GM18858 (cell line): ENCODE measurements at regions not wholly inside any gene's neighbourhood (a gene's known extent, or its start where the extent isn't known, plus 50 kb on each side); places are given as distances from the start of the nearest gene placed in this dataset.
A peak's percentile ranks its signal among the peaks of the same experiment; 100 is the strongest.
"Not testable (repeated sequence)": the region's sequence is repeated elsewhere in the genome, so short reads cannot be mapped to it uniquely, and the experiment has no call there.

Experiments used
- ATAC-seq: cut with Tn5 transposase; IDR thresholded peaks from one replicate; pipeline ENCODE4 v1.9.1; 2021; ENCODE audit not compliant: unreplicated experiment

DNA sequence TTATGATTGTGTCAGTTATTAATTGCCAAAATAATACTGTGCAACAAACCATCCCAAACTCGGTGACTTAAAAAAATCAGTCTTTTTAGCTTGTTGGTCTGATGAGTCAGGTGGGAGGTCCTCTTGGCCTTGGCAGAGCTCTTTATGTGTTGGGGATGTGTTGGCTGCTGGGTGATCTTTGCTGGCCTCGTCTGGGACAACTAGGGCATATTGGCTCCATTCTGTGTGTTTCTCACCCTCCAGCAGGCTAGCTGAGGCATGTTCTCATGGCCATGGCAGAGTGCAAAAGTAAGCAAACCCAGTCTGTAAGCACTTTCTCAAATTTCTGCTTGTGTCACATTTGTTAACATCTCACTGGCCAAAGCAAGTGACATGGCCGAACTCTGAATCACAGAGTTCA lies 251.6 kb downstream of the RPLP1 start:
- no peak for ATAC-seq

DNA sequence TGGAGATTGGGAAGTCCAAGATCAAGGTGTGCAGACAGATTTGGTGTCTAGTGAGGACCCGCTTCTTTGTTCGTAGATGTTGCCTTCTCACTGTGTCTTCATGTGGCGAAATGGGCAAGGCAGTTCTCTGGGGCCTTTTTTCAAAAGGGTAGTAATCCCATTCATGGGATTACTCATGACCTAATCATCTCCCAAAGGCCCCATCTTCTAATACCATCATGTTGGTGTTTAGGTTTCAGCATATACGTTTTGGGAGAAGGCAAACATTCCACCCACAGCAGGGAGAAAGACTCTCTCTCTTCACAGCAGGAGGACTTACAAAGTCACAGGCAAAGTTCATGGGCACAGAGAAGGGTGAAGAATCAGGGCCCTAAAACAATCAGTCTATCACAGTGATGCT lies 252.1 kb downstream of the RPLP1 start:
- no peak for ATAC-seq

DNA sequence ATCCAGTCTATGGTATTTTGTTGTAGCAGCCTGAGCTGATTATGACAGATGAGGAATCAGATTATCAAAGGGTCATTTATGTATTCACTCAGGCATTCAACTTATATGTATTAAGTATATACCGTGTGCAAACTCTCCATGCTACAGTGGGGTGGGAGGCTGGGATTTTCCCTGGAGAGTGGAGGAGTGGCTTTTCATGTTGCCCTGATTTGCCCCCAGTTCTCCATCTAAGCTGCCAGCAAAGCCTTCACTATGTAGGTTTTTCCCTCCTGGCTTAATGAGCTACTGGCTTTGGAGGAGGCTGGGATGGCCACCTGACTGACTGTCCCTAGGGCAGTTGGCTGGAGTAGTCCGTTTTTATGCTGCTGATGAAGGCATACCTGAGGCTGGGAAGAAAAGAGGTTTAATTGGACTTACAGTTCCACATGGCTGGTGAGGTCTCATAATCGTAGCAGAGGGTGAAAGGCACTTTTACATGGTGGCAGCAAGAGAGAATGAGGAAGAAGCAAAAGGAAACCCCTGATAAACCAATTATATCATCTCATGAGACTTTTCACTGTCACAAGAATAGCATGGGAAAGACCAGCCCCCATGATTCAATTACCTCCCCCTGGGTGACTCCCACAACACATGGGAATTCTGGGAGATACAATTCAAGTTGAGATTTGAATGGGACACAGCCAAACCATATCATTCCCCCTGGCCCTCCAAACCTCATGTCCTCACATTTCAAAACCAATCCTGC lies 253.9 kb downstream of the RPLP1 start:
- ATAC-seq, result no peak

DNA sequence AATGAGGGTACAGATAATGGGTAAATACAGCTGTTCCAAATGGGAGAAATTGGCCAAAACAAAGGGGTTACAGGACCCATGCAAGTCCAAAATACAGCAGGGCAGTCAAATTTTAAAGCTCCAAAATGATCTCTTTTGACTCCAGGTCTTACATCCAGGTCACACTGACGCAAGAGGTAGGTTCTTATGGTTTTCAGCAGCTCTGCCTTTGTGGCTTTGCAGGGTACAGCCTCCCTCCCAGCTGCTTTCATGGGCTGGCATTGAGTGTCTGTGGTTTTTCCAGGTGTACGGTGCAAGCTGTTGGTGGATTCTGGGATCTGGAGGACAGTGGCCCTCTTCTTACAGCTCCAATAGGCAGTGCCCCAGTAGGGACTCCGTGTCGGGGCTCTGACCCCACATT lies 254.6 kb downstream of the RPLP1 start:
- not testable (repeated sequence) for ATAC-seq

DNA sequence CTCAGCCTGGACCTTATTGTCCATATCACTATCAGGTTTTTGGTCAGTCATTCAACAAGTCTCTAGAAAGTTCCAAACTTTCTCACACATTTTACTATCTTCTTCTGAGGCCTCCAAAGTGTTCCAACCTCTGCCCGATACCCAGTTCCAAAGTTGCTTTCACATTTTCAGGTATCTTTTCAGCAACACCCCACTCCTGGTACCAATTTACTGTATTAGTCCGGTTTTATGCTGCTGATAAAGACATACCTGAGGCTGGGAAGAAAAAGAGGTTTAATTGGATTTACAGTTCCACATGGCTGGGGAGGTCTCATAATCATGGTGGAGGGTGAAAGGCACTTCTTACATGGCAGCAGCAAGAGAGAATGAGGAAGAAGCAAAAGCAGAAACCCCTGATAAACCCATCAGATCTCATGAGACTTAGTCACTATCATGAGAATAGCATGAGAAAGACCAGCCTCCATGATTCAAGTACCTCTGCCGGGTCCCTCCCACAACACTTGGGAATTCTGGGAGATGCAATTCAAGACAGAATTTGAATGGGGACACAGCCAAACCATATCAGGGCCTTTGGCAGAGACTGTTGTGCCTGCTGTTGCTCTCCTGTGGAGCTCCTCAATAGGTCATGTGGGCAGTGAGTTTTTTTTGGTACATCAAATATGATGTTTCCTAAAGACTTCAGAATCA lies 256.0 kb downstream of the RPLP1 start:
- ATAC-seq, result not testable (repeated sequence)

DNA sequence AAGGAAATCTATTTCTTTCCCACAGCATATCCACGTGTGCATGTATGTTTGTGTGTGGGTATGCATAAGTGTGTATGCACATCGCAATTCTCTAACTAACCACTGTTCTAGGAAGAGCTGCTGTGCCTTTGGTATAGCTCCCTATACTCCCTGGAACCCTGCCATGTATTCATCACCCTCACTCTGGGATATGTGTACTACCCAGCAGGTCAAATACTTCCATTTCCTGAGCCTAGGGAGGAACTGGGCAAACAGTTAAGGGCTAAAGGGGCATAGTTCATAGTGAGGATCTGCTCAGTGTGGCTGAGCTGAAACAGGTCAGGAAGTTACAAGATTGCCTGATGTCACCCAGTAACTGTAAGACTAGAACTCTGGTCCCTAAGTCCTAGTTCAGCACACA lies 260.4 kb downstream of the RPLP1 start:
- no peak for ATAC-seq

DNA sequence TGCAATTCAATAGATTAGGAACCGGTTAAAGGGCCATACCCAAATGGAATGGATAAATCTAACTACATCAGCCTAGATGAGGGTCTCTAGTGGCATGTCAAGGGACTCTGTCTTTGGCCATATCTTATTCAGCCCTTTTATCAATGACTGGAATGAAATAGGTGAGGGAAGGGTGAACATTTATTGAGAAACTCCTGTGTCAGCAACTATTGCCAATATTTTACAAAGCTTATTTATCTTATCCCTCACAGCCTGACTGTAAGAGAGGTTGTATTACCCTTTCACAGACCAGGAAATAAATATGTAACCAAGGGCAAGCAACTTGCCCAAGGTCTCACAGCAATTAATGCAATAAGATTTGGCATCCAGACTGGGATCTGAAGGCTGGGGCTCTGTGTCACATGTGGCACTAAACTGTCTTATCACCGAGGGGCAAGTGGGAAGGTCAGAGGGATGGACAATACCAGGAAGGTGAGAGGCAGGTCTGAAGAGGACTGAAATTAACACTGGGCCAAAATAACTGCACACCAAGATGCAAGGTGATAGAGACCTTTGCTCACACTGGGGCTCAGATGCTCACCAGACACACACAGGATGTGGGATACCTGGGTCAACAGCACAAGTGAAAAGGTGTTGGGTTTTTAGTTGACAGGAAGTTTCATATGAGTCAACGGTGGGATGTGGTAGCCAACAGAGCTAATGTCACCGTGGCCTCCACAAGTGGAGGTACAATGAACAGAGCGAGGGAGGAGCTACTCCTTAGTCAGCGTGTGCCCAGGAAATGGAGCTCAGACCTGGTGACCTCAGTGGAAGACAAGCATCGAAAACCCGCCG lies 261.3 kb downstream of the RPLP1 start:
- peak; percentile 78 for ATAC-seq

DNA sequence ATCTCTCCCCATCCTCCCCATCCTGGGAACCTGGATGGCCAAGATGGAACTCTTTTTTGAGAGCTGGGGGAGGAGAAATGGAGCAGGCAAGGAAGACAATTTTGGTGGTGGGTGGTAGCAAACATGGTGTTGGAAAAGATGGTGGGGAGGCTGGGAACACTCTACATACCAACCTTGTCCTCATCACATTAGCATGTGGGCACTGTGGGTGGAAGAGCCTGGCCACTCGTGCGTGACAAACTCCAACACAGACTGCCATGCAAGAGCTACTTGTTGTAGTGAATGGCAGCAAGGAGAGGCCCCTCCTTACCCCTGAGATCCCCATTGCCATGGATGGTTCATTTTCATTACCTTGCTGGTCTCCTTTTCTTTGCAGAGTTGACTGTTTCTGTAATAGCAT lies 262.6 kb downstream of the RPLP1 start:
- ATAC-seq, result no peak

DNA sequence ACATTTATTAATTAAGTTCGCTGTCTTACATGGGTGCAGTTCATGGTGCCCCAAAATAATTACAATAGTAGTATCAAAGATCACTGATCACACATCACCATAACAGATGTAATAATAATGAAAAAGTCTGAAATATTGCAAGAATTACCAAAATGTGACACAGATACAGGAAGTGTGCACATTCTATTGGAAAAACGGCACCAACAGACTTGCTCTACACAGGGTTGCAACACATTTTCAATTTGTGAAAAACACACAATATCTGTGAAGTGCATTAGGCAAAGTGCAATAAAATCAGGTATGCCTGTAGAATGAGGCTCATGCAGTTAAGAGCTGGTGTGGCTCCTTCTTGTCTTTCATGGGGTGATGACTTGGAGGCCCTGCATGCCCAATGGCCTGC lies 265.8 kb downstream of the RPLP1 start:
- no peak for ATAC-seq

DNA sequence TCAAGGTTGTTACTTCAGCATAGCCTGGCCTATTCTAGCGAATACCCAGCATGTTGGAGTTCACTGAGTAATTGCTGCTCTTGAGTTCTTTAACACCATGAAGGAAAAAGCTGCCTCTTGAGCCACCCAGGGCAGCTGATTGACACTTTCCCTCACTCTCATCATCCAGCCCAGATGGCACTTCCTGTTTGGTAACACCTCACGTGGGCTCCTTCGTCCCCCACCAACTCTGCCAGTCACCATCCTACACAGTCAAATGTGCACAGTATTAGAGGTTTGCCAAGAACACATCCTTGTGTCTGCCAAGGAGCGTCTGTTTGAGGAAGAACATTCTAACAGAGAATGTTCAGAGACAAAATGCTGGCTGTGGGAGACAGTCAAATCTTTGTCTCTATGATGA lies 266.3 kb downstream of the RPLP1 start:
- ATAC-seq, result no peak

DNA sequence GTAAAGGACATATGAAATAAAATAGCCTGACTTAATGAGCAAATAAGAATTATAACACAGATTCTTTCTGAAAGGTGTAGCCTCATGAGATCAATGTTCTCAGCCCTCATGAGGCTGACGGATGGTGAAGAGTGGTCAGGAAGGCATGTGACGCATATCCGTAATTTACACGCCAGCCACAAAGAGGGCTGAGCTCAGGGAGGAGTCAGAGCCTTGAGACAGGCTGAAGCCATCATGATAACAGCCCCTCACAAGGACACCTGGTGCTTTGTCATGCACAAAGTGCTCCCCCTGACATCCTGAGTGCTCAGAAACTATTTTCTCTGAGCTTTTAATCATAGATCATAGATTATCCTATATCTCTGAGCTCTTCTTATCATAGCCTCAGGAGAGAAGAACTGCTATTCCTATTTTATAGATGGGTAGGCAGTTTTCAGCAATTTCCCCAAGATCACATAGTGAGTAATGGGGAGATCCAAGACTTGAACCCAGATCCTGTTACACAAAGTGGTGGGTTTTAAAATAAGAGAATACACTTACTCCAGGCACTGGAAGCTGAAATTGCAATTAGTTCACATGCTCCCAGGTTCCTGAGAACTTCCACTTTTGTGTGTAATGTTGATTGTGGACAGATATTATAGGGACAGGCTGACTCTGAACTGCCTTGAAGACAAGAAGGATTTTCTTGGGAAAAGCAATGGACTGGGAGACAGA lies 267.1 kb downstream of the RPLP1 start:
- ATAC-seq, result no peak

DNA sequence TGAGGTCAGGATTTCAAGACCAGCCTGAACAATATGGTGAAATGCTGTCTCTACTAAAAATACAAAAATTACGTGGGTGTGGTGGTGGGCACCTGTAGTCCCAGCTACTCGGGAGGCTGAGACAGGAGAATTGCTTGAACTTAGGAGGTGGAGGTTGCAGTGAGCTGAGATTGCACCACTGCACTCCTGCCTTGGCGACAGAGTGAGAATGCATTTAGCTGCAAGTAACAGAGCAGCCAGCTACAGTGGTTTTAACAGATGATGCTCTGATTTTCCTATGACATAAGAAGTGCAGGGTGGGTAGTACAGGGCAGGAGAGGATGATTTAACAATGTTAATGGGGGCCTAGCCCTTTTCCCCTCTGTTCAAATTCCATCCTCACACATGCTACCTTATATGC lies 267.9 kb downstream of the RPLP1 start:
- no peak for ATAC-seq

DNA sequence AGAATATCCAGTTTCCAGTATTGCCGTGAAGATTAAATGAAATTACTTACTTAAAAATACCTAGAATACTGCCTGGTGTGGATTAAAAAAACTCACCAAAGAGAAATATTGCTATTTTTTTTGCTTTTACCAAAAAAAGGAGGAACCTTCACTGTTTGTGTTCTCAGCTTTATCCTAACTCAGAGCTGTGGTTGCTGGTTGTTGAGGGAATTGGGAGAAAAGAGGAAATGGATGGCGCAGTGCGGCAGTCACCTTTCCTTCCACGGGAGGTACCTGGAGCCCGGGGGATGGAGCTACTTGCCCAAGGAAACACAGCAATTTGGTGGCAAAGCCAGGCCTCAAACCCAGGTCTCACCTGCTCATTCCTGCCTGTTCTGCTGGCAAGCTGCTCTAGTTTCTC lies 270.3 kb downstream of the RPLP1 start:
- no peak for ATAC-seq

DNA sequence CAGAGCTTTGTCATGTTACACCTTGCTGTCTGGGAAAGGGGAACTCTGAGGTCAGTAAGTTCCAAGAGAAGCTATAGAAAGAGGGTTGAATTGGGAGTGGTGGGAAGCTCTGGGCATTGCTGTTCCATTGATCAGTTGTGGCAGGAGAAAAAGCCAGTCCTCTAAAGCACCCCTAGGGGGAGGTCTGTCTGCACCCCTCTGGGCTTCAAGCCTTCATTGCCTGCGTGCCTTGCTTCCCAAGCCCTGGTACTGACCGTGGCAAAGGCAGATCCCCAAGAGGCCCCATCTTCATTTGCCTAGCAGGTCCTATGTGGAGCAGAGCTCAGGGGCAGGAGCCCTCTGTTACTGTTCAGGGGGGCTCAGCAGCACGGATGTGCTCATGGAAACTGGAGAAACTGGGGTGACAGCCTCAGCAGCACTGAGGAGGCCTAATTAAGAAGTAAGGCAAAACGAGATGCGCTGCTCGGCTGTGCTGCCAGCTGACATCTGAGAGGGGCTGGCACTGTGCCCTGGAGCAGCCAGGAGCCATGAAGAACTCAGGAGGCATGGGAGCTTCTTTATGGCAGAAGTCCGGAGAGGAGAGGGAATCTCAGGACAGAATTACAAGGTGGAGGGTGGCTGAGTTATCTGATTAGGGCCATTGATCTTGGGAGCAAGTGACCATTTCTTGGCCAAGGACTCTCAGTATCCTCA lies 270.9 kb downstream of the RPLP1 start:
- no peak for ATAC-seq

DNA sequence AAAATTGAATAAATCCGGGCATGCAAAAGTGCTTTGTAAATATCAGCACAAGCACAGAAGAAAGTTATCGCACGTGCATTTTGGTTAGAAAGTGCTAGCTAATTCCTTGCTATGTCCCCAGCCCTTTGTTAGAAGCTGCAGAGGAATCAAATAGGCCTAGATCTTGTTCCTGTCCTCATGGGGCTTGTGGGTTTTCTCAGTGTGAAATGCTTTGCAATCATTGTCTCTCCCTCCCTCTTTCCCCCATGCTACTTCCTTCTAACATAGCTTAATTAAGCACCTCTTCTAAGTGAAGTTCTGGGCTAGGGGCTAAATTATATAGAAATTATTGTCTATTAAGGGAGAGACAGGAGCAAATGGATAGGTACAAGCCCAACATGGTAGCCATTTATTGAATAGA lies 271.7 kb downstream of the RPLP1 start:
- ATAC-seq, result no peak

DNA sequence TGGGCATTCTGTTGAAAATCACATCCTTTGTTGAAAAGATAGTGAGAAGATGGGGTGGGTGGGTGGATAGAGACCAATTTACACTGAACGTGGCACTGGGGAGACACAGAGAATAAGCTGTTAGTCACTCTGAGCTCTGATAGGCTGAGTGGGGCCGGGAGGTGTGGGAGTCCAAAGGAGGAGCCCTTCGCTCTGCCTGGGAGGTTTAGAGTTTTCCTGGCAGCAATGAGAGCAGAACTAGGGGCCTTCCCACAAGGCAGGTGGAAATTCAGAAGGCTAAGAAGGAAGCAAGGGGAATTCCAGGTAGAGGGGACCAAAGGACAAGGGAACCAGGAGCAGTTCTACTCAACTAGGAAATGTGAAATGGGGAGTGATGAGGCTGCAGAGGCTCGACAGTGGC lies 272.7 kb downstream of the RPLP1 start:
- ATAC-seq, result no peak

DNA sequence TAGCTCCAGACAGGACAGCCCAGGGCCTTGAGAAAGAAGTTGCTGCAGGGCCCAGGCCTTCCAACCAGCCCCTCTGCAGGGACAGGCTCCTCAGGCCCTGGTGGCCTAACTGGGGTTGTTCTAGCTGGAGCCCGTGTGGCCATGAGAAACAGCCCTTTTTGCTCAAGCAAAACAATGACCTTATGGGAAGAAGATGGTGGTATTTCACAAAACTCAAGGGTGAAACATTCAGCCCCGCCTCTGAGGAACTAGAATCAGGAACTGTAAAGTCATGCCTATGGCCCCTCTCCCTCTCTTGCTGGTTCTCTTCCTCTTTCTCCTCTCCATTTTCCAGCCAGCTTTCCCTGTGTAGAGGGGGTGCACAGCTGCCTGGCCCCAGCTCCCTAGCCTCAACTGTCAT lies 273.3 kb downstream of the RPLP1 start:
- no peak for ATAC-seq

DNA sequence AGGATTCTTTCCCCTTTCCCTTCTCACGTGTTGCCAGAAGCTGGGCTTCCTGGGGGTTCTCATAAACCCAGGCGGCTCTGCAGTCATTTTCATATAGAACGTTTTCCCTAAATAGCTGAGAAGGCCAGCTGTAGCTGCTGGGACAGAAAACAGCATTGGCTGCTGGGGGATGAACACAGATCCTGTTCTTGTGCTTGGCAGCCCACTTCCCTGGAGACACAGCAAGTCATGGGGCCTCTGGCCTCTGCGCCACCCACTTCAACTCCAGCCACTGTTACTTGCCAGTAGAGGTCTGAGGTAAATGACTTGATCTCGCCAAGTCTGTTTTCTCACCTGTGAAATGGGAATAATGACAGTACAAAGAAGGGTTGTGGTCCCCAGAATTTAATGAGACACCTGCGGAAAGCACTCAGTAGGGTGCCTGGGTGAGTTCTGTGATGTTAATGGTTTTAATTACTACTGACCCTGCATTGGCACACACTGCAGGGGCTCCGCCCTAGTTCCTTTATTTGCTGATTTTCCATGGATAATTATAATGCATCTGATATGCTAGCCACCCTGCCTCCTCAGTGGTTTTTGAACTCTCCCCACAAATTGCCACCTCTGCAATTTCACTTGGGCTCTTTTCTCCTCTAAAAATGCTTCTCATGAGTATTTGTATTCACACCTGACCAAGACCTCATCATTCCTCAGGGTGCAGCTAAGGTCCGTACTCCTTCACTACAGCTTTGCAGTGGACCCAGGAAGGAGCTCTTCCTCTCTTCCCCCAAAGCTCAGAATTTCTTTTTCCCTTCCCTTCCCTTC lies 274.7 kb downstream of the RPLP1 start:
- no peak for ATAC-seq

DNA sequence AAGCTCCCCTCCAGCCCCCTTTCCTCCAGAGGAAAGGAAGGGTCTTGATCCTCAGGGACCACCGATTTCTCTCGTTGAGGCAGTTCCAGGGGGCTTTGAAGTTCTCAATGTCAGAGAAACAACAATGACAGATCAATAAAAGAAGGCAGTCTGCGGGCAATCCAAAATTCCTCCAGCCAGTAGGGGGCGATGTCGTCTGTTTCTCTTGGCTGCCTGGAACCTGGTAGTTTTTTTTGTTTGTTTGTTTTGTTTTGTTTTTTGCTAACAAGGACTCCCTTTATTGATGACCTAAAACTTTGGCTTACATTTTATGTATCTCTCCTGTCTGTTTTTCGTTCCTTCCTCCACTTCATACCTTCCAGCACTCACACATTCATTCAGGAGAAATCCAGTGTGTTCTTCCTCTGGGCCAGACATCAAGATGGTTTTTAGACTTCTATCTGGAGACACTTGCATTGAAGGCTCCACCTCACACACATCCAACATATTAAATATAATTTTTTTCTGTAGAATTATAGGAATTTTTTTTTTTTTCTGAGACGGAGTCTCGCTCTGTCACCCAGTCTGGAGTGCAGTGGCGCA lies 276.6 kb downstream of the RPLP1 start:
- no peak for ATAC-seq
